CD4-positive, alpha-beta T cell treated with Interleukin-4 for 1 hour (primary cell): ENCODE measurements at regions not wholly inside any gene's neighbourhood (a gene's known extent, or its start where the extent isn't known, plus 50 kb on each side); places are given as distances from the start of the nearest gene placed in this dataset.
"Not testable (repeated sequence)": the region's sequence is repeated elsewhere in the genome, so short reads cannot be mapped to it uniquely, and the experiment has no call there.

ENCODE experiments used
- DNase-seq, 2 donors: peaks; one replicate each; pipeline ENCODE4 v3.0.0-alpha.2; 2020 to 2022

- no peak for DNase-seq
Observed at GRCh38 chr2:138223319-138223718, 259.0 kb downstream of the HNMT start.

GRCh38 chr2:138227195-138227594 is 262.9 kb downstream of the HNMT start:
- no peak for DNase-seq

- DNase-seq, result no peak
Observed at GRCh38 chr2:138228101-138228500, 263.8 kb downstream of the HNMT start.

GRCh38 chr2:138234265-138234664 is 267.3 kb upstream of the SPOPL start:
- DNase-seq, result no peak

- DNase-seq, result no peak
Observed at GRCh38 chr2:138235041-138235440, 266.5 kb upstream of the SPOPL start.

- DNase-seq, result no peak
Observed at GRCh38 chr2:138236142-138236541, 265.4 kb upstream of the SPOPL start.

- no peak for DNase-seq
Observed at GRCh38 chr2:138237667-138238384, 263.7 kb upstream of the SPOPL start.

GRCh38 chr2:138238908-138239307 is 262.7 kb upstream of the SPOPL start:
- DNase-seq, result no peak

GRCh38 chr2:138239902-138240491 is 261.6 kb upstream of the SPOPL start:
- no peak for DNase-seq

- no peak for DNase-seq
Observed at GRCh38 chr2:138243372-138243771, 258.2 kb upstream of the SPOPL start.

- DNase-seq, result no peak
Observed at GRCh38 chr2:138244501-138244925, 257.1 kb upstream of the SPOPL start.

- no peak for DNase-seq
Observed at GRCh38 chr2:138245310-138245709, 256.3 kb upstream of the SPOPL start.

GRCh38 chr2:138247302-138247701 is 254.3 kb upstream of the SPOPL start:
- no peak for DNase-seq

GRCh38 chr2:138249207-138249606 is 252.4 kb upstream of the SPOPL start:
- no peak for DNase-seq

- DNase-seq, result not testable (repeated sequence)
Observed at GRCh38 chr2:138250843-138251320, 250.7 kb upstream of the SPOPL start.

- no peak for DNase-seq
Observed at GRCh38 chr2:138252587-138252986, 249.0 kb upstream of the SPOPL start.

GRCh38 chr2:138255670-138256069 is 245.9 kb upstream of the SPOPL start:
- no peak for DNase-seq

GRCh38 chr2:138267161-138267901 is 234.2 kb upstream of the SPOPL start:
- no peak for DNase-seq

GRCh38 chr2:138267902-138268254 is 233.7 kb upstream of the SPOPL start:
- DNase-seq, result no peak

GRCh38 chr2:138269765-138270164 is 231.8 kb upstream of the SPOPL start:
- DNase-seq, result no peak

- DNase-seq, result no peak
Observed at GRCh38 chr2:138271467-138271866, 230.1 kb upstream of the SPOPL start.

GRCh38 chr2:138272524-138273195 is 228.9 kb upstream of the SPOPL start:
- DNase-seq, result no peak

GRCh38 chr2:138273280-138273679 is 228.3 kb upstream of the SPOPL start:
- DNase-seq, result not testable (repeated sequence)
